A549 (cell line): ENCODE measurements at regions not wholly inside any gene's neighbourhood (a gene's known extent, or its start where the extent isn't known, plus 50 kb on each side); places are given as distances from the start of the nearest gene placed in this dataset.

Source experiments
- ATAC-seq, 2 experiments: fragments of 200-7000 bp in 1 of 2; fragments of >200 bp in 1 of 2; cut with Nextera tagmentation in 1 of 2; cut with Tn5 transposase in 1 of 2; 3 replicates each; pipeline versions ENCODE4 v1.8.0 to v1.9.1; 2018 to 2020; ENCODE audit warnings: mild to moderate bottlenecking in 1 of 2, moderate library complexity in 1 of 2
- CTCF ChIA-PET: fragments of 300-600 bp; sonication (Branson Sonifier 250); formaldehyde crosslinking; extraction: SDS; loops from one replicate; lab custom pipeline; 2021; ENCODE audit warnings: antibody characterized with exemption, inconsistent platforms; lab: Yijun Ruan, JAX
- POLR2A ChIA-PET: fragments of 350-600 bp; formaldehyde crosslinking; extraction: SDS; loops from one replicate; lab custom pipeline; 2021; ENCODE audit warnings: antibody characterized with exemption, inconsistent platforms; lab: Yijun Ruan, JAX
- DNase-seq, 2 experiments: peaks; one replicate each; pipeline versions ENCODE4 v3.0.0 to v3.0.0-alpha.2; 2011 to 2016; ENCODE audit warnings: low read depth in 1 of 2, low spot score in 1 of 2
- FAIRE-seq: peaks from 2 replicates; lab custom pipeline; 2011; peaks lifted over from hg19 to GRCh38; lab: Jason Lieb, UNC
- H3K27ac ChIP-seq, 2 experiments: fragments of >200 bp; sonication (Bioruptor Twin); formaldehyde crosslinking; 3 replicates each; pipeline ENCODE4 v1.5.1; 2016 to 2017
- H3K4me1 ChIP-seq: fragments of >200 bp; sonication (Bioruptor Twin); formaldehyde crosslinking; 3 replicates; pipeline ENCODE4 v1.6.1; 2016
- H3K4me2 ChIP-seq: fragments of >200 bp; sonication (Bioruptor Twin); formaldehyde crosslinking; 3 replicates; pipeline ENCODE4 v1.6.1; 2016
- H3K4me3 ChIP-seq: fragments of >200 bp; sonication (Bioruptor Twin); formaldehyde crosslinking; 3 replicates; pipeline ENCODE4 v1.5.1; 2016
- H3K9me3 ChIP-seq: fragments of >200 bp; sonication (Bioruptor Twin); formaldehyde crosslinking; 3 replicates; pipeline ENCODE4 v1.6.1; 2016
- BHLHE40 ChIP-seq: IDR thresholded peaks from 2 replicates; pipeline ENCODE4 v1.6.1; 2012; ENCODE audit warnings: low read depth, low read length, inconsistent platforms
- CBX8 ChIP-seq: fragments of 200-600 bp; sonication (generic); IDR thresholded peaks from 2 replicates; pipeline ENCODE4 v1.6.1; 2016
- CEBPB ChIP-seq, 2 experiments: fragments of >200 bp in 1 of 2; sonication (Bioruptor Twin) in 1 of 2; formaldehyde crosslinking in 1 of 2; IDR thresholded peaks; 2 replicates each; pipeline ENCODE4 v1.6.1; 2012 to 2016
- CHD2 ChIP-seq: fragments of 150-350 bp; IDR thresholded peaks from 2 replicates; pipeline ENCODE4 v1.6.1; 2014; ENCODE audit warnings: low read length; ENCODE audit not compliant: partially characterized antibody
- EHF ChIP-seq: fragments of 250-450 bp; sonication (Bioruptor Pico); IDR thresholded peaks from 2 replicates; pipeline ENCODE4 v1.5.0; 2020; ENCODE audit warnings: mild to moderate bottlenecking
- EHMT2 ChIP-seq: fragments of 200-600 bp; sonication (generic); IDR thresholded peaks from 2 replicates; pipeline ENCODE4 v1.6.1; 2016; ENCODE audit warnings: antibody characterized with exemption, low read depth, mild to moderate bottlenecking, moderate library complexity
- EP300 ChIP-seq, 2 experiments: fragments of >200 bp; sonication (Bioruptor Twin); formaldehyde crosslinking; IDR thresholded peaks; 2 replicates in 1 of 2; 3 replicates in 1 of 2; pipeline ENCODE4 v1.6.1; 2016 to 2017
- FOSB ChIP-seq: fragments of 250-450 bp; sonication (Bioruptor Pico); IDR thresholded peaks from 2 replicates; pipeline ENCODE4 v1.5.0; 2020; ENCODE audit warnings: mild to moderate bottlenecking, moderate library complexity
- FOXS1 ChIP-seq: fragments of 250-450 bp; sonication (Bioruptor Pico); IDR thresholded peaks from 2 replicates; pipeline ENCODE4 v1.5.0; 2020; ENCODE audit warnings: mild to moderate bottlenecking, moderate library complexity
- HOXA7 ChIP-seq: fragments of 250-450 bp; sonication (Bioruptor Pico); IDR thresholded peaks from 2 replicates; pipeline ENCODE4 v1.5.0; 2020; ENCODE audit warnings: mild to moderate bottlenecking, moderate library complexity
- HOXB5 ChIP-seq: fragments of 250-450 bp; sonication (Bioruptor Pico); IDR thresholded peaks from 2 replicates; pipeline ENCODE4 v1.5.0; 2020; ENCODE audit warnings: mild to moderate bottlenecking, moderate library complexity
- JUNB ChIP-seq: fragments of >200 bp; sonication (Bioruptor Twin); formaldehyde crosslinking; IDR thresholded peaks from 2 replicates; pipeline ENCODE4 v1.6.1; 2016
- KDM1A ChIP-seq: fragments of 200-600 bp; sonication (generic); IDR thresholded peaks from 2 replicates; pipeline ENCODE4 v1.6.1; 2016; ENCODE audit warnings: low read depth, mild to moderate bottlenecking
- MAX ChIP-seq: IDR thresholded peaks from 2 replicates; pipeline ENCODE4 v1.6.1; 2012
- MYC ChIP-seq: IDR thresholded peaks from 2 replicates; pipeline ENCODE4 v1.6.1; 2012; ENCODE audit warnings: mild to moderate bottlenecking, inconsistent platforms, low read length, improper control_type of control experiment, borderline replicate concordance
- NPAS2 ChIP-seq: fragments of 250-450 bp; sonication (Bioruptor Pico); IDR thresholded peaks from 2 replicates; pipeline ENCODE4 v1.8.0; 2022; ENCODE audit warnings: mild to moderate bottlenecking, moderate library complexity, borderline replicate concordance
- POLR2AphosphoS2 ChIP-seq: conservative IDR thresholded peaks from 2 replicates; pipeline ENCODE4 v1.6.1; 2012; ENCODE audit warnings: low read length, improper control_type of control experiment, inconsistent platforms
- RAD21 ChIP-seq, 2 experiments: fragments of >200 bp in 1 of 2; sonication (Bioruptor Twin) in 1 of 2; formaldehyde crosslinking in 1 of 2; IDR thresholded peaks in 1 of 2; conservative IDR thresholded peaks in 1 of 2; 2 replicates in 1 of 2; 3 replicates in 1 of 2; pipeline ENCODE4 v1.6.1; 2012 to 2018; ENCODE audit warnings: inconsistent platforms in 1 of 2
- RFX5 ChIP-seq: fragments of 450-650 bp; IDR thresholded peaks from 2 replicates; pipeline ENCODE4 v1.7.1; 2014; ENCODE audit warnings: antibody characterized with exemption, mild to moderate bottlenecking, moderate library complexity
- RNF2 ChIP-seq: fragments of 200-600 bp; sonication (generic); IDR thresholded peaks from 2 replicates; pipeline ENCODE4 v1.6.1; 2016; ENCODE audit warnings: low read depth, mild to moderate bottlenecking, antibody characterized with exemption, moderate library complexity, borderline replicate concordance
- TP53 ChIP-seq: fragments of 250-450 bp; sonication (Bioruptor Pico); IDR thresholded peaks from 2 replicates; pipeline ENCODE4 v1.5.0; 2021; ENCODE audit warnings: mild to moderate bottlenecking, moderate library complexity
- ZC3H11A ChIP-seq: fragments of 450-650 bp; IDR thresholded peaks from 2 replicates; pipeline ENCODE4 v1.6.1; 2014; ENCODE audit warnings: antibody characterized with exemption, mild to moderate bottlenecking
- WGBS: methylation state at CpG from one replicate; pipeline ENCODE4 v1.1.6; 2017; ENCODE audit errors: missing lambda C conversion rate; 5-methylcytosine and 5-hydroxymethylcytosine counted together
- TF ChIP-seq, protein P1 (sequence below): fragments of 250-450 bp; sonication (Bioruptor Pico); IDR thresholded peaks from 2 replicates; pipeline ENCODE4 v1.5.0; 2021; ENCODE audit warnings: mild to moderate bottlenecking, moderate library complexity, borderline replicate concordance
- TF ChIP-seq, protein P2 (sequence below): fragments of 200-600 bp; sonication (generic); IDR thresholded peaks from 2 replicates; pipeline ENCODE4 v1.6.1; 2016; ENCODE audit warnings: antibody characterized with exemption, mild to moderate bottlenecking, moderate library complexity
- TF ChIP-seq, protein P3 (sequence below): IDR thresholded peaks from 2 replicates; pipeline ENCODE4 v1.6.1; 2012; ENCODE audit warnings: low read depth, borderline replicate concordance

DNA sequence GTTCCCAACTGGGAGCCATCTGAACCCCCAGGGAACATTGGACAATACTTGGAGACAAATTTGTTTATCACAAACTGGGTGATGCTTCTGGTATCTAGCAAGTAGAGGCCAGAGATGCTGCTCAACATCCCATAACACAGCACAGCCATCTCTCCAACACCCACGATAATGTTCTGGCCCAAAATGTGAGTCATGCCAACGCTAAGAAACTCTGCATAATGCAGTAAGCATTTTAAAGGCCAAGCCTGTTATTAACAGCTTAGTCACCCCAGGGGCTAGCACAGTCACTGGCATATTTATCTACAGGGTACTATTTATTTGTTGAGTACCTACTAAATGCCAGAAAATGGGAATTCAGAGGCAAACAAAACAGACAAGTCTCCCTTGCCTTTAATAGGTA lies 873.1 kb upstream of the TMEM132C start:
- no peak for DNase-seq
- 0% methylated on average over 2 of the region's 2 CpGs for WGBS
- POLR2A ChIA-PET, result no interaction called here
- CTCF ChIA-PET, result interaction anchor here (1.1 kb wide), 1 partner anchor 13 kb away, joined by 3 read pairs; no protein-coding TSS in a partner anchor
- H3K4me3 ChIP-seq, result no peak overlapping the region
- H3K27ac ChIP-seq, result no peak overlapping the region
- no peak for ATAC-seq
- no peaks in the 10 kb centered on the region for H3K4me1 ChIP-seq
- TF ChIP-seq HOXB5, result no peak
- TF ChIP-seq, all 56 proteins: peak for 0
- H3K4me2 ChIP-seq, result no peak overlapping the region
- H3K9me3 ChIP-seq, result no peaks in the 10 kb centered on the region
- no peak for FAIRE-seq

- ChIA-PET POLR2A (no interaction called here), CTCF (no interaction called here)
- FAIRE-seq (no peak), ATAC-seq (no peak), DNase-seq (no peak)
- Histone ChIP-seq H3K4me3 (no peak overlapping the region), H3K9me3 (no peaks in the 10 kb centered on the region), H3K4me2 (no peak overlapping the region), H3K27ac (no peak overlapping the region), H3K4me1 (no peaks in the 10 kb centered on the region)
- 1% methylated on average over 5 of the region's 5 CpGs for WGBS
- TF ChIP-seq MAX (no peak), CHD2 (no peak), EP300 (IDR thresholded peaks at IDR 0.05) (no peak), HOXA7 (CRISPR knock-in tag) (no peak), JUNB (no peak), EHF (CRISPR knock-in tag) (no peak), KDM1A (no peak), FOSB (CRISPR knock-in tag) (no peak), BHLHE40 (no peak), RNF2 (no peak), RAD21 (conservative IDR thresholded peaks at IDR 0.05 in 1 of 2, IDR thresholded peaks at IDR 0.05 in 1 of 2) (no peak)
- TF ChIP-seq, protein P1, sequence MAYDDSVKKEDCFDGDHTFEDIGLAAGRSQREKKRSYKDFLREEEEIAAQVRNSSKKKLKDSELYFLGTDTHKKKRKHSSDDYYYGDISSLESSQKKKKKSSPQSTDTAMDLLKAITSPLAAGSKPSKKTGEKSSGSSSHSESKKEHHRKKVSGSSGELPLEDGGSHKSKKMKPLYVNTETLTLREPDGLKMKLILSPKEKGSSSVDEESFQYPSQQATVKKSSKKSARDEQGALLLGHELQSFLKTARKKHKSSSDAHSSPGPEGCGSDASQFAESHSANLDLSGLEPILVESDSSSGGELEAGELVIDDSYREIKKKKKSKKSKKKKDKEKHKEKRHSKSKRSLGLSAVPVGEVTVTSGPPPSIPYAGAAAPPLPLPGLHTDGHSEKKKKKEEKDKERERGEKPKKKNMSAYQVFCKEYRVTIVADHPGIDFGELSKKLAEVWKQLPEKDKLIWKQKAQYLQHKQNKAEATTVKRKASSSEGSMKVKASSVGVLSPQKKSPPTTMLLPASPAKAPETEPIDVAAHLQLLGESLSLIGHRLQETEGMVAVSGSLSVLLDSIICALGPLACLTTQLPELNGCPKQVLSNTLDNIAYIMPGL, result no peak
Measured at GRCh38 chr12:127396734-127397133, 870.2 kb upstream of the TMEM132C start.

- TF ChIP-seq POLR2AphosphoS2 (no peak), MAX (no peak), HOXB5 (no peak), RFX5 (no peak), EP300 (IDR thresholded peaks at IDR 0.05) (no peak), HOXA7 (CRISPR knock-in tag) (no peak), FOXS1 (CRISPR knock-in tag) (no peak), MYC (no peak), TP53 (CRISPR knock-in tag) (no peak), ZC3H11A (no peak), EHF (CRISPR knock-in tag) (no peak), CHD2 (no peak), EHMT2 (no peak), NPAS2 (CRISPR knock-in tag) (no peak), KDM1A (no peak), CBX8 (no peak), CEBPB (IDR thresholded peaks at IDR 0.05) (no peak)
- TF ChIP-seq, protein P2, sequence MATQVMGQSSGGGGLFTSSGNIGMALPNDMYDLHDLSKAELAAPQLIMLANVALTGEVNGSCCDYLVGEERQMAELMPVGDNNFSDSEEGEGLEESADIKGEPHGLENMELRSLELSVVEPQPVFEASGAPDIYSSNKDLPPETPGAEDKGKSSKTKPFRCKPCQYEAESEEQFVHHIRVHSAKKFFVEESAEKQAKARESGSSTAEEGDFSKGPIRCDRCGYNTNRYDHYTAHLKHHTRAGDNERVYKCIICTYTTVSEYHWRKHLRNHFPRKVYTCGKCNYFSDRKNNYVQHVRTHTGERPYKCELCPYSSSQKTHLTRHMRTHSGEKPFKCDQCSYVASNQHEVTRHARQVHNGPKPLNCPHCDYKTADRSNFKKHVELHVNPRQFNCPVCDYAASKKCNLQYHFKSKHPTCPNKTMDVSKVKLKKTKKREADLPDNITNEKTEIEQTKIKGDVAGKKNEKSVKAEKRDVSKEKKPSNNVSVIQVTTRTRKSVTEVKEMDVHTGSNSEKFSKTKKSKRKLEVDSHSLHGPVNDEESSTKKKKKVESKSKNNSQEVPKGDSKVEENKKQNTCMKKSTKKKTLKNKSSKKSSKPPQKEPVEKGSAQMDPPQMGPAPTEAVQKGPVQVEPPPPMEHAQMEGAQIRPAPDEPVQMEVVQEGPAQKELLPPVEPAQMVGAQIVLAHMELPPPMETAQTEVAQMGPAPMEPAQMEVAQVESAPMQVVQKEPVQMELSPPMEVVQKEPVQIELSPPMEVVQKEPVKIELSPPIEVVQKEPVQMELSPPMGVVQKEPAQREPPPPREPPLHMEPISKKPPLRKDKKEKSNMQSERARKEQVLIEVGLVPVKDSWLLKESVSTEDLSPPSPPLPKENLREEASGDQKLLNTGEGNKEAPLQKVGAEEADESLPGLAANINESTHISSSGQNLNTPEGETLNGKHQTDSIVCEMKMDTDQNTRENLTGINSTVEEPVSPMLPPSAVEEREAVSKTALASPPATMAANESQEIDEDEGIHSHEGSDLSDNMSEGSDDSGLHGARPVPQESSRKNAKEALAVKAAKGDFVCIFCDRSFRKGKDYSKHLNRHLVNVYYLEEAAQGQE, result no peak
- TF ChIP-seq, protein P3, sequence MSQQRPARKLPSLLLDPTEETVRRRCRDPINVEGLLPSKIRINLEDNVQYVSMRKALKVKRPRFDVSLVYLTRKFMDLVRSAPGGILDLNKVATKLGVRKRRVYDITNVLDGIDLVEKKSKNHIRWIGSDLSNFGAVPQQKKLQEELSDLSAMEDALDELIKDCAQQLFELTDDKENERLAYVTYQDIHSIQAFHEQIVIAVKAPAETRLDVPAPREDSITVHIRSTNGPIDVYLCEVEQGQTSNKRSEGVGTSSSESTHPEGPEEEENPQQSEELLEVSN, result no peak
- ATAC-seq (no peak), FAIRE-seq (no peak), DNase-seq (no peak)
- WGBS, result 19% methylated on average over 10 of the region's 10 CpGs
- CTCF ChIA-PET, result no interaction called here
- POLR2A ChIA-PET, result no interaction called here
- Histone ChIP-seq H3K9me3 (no peaks in the 10 kb centered on the region), H3K27ac (no peak overlapping the region), H3K4me3 (no peak overlapping the region), H3K4me1 (no peaks in the 10 kb centered on the region), H3K4me2 (no peak overlapping the region)
Measured at GRCh38 chr12:127398016-127398710, 868.8 kb upstream of the TMEM132C start.
